OCI-M2 (cell line): ENCODE measurements at regions not wholly inside any gene's neighbourhood (a gene's known extent, or its start where the extent isn't known, plus 50 kb on each side); places are given as distances from the start of the nearest gene placed in this dataset.
"Not testable (repeated sequence)": the region's sequence is repeated elsewhere in the genome, so short reads cannot be mapped to it uniquely, and the experiment has no call there.

Experiments used
- DNase-seq: peaks from one replicate; lab custom pipeline; 2025; ENCODE audit not compliant: unreplicated experiment; lab: John Stamatoyannopoulos, UW

GRCh38 chr10:78231939-78232338, 198.3 kb downstream of the RPS24 start:
- DNase-seq, result no peak

DNA sequence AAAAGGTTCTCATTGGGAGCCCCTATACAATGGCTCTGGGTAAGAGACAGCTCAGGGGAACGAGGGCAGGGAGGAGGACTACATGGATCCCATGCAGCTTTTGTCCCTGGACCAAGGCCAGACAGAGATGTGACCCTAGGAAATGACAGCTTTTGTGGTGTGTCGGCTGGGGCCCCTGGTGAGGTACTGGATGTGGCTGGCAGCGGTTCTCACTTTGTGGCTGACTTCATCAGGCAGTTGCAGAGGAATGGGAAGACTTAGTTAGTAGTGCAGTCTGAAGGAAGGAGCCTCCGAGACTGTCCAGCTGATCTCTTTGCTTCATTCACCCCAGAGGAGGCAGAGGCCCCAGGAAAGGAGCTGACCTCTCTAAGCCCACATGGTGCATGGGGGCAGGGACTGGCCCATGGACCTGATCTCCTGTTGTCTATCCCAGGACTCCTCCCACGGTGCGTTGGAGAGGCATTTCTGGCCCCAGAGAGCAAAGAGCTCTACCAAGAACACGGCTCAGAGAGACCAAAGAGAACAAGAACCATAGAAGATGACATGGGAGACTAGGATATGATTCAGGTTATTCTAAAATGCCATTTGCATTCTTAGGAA, 202.9 kb downstream of the RPS24 start:
- DNase-seq, result no peak

- DNase-seq, result not testable (repeated sequence)
Measured at GRCh38 chr10:78237951-78238350, 204.3 kb downstream of the RPS24 start.

DNA sequence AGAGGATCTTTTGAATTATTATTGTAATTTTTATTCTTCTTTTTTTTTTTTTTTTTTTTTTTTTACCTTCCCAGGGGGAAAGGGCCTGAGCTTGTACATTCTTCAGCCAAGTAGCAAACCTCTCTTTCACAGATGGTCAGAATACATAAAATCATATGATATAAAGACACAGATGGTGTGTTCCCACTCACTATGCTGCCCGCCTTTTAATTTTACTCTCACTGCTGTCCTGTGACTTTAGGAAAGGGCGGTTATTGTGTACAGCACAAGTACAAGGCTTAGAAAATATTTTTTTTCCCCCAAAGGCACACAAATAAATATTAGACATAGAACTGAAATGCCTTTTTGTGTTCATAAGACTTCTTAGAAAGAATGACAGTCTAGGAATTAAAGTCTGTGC, 213.6 kb downstream of the RPS24 start:
- no peak for DNase-seq

- DNase-seq, result no peak
Measured at GRCh38 chr10:78247821-78248220, 214.2 kb downstream of the RPS24 start.

DNA sequence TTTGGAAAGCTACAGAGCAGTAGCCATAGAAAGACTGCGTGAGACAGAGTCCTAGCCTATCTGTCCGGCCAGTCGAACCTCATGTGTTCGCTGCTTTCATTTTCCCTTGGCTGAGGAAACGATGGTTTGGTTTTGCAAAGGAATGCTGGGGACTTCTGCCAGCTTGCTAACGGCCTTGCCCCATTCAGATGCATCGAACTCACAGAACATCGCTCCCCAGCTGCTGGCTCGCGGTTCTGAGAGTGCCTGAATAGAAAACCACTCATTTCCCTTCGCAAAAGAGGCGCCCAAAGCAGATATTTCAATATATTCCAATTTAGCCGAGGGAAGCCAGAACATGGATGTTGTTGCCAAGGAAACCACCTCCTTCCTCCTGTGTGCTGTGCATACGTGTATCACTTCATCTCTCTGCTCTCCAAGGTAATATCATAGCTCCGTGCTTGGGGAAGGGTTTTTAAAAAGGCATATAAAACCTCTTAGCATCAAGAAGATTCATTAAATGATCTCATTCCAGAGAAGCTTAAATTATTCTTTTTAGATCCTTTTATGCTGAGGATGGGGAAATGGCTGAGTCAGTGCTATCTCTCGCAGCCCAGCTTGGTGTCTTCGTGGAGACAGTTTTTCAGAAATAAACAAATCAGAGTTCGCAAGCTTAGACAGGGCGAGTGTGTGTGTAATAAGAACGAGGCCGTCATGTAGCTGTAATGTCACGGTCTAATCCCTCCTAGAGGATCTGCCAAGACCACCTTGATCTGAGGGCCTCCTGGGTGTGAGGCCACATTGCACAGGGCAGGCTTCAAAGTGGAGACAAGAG, 215.2 kb downstream of the RPS24 start:
- DNase-seq, result no peak

DNA sequence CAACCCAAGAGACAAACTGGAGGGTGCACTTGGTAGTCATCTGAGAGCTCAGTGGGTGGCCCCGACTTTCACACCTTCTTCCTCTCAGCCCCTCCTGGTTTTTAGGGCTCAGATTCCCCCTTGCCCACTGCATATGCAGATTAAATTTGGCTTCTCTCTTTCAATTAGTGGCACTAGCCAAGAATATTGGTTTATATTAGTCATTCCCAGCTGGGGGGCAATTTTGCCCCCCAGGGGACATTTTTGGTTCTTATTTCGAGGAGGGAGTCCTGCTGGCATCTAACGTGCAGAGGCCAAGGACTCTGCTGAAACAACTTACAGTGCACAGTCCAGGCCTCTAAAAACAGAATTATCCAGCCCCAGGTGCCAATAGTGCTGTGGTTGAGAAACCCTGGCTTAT, 216.0 kb downstream of the RPS24 start:
- DNase-seq, result no peak

DNA sequence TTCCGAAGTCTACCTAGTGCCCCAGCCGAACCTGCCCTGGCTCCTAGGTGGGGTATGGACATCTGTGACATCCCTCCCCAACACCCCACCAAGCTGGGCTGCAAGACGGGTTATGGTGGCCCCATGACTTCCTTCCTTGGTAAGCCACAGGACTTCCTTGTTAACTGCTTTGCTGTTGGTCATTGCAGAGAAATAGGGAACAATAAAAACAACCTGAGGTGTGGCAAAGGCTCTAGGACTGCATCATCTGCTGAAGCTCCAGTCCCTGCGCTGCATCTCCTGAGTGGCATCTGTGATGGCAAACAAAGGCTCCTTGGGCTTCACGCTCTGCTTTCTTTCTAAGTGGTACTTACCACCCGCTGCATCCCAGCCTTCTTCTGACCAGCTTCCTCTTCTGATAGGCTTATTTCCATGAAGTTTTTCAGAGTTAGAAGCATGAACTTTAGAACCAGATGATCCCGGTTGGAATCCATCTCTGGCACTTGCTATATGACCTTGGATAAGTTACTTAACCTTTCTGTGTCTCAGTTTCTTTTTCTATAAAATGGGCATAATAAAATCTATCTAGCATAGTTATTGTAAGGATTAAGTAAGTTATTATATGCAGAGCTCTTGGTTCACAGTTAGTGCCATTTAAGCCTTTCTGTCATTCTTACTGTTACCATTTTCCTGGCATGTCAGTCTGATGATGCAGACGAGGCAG, 216.8 kb downstream of the RPS24 start:
- no peak for DNase-seq

- no peak for DNase-seq
Measured at GRCh38 chr10:78251016-78251385, 217.3 kb downstream of the RPS24 start.

DNA sequence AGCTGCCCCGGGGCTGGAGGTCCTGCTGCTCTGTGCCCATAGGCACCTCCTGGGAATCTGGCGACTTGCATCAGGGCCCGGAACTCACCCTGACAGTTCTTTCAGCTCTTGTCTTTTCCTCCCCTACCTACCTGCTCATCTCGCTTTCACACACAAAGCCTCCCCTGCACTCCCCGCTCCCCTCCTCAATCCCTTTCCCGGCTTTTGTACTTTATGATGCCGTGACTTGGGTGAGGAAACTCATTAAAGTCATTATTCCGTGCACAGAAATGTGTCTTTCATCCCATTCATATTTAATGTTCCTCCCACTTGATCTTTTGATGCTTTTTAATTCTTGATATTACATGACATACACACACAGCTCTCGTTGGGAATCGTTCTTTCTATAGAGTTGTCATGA, 218.6 kb downstream of the RPS24 start:
- DNase-seq, result no peak

DNA sequence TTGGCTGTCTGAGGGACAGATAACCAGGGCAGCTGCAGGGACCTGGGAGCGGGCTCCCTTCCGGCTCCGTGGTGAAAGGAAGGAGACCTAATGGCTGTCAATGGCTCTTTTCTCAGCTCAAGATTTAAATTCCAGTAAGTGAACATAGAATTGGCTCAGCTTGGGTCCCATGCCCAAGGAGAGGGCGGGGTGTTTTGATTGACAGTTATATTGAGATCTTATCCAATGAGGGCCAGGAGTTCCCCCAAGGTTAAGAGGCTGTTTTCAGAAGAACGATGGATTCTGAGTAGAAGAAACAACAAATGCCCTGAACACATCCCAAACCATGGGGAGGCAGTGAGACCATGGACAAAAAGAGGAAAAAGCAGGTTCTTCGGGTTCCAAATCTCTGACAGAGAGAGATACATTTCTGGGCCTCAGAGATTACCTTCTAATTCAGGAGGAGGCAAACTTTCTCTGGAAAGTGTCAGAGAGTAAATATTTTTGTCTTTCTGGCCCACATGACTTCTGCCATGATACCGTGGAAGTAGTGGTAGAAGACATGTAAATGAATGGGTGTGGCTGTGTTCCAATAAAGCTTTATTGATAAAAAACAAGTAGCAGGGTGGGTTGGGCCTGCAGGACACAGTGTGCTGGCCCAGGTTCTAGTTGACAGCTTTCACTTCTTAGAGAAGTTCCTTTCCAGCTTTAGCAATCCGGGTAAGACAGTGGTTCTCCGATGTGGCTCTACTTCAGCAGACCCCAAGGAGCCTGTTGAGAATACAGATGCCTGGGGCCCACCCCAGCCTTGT, 219.6 kb downstream of the RPS24 start:
- DNase-seq, result no peak

DNA sequence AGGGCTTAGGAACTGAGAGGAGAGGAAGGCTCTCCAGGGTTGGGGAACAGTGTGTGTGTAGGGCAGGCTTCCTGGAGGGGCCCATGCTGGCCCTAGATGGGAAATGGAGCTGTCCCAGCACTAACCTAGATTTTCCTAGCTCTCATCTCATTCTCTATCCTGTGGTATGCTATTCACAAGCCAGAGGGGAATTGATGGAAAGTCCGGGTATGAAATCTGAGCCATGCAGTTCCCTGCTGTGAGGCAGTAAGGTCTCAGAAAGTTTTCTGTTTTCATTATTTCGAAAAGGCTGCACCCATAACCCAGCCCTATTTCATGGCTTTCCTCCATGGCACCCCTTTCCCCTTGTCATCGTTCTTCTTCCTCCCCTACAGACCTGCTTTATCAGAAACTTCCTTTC, 220.3 kb downstream of the RPS24 start:
- DNase-seq, result no peak

DNA sequence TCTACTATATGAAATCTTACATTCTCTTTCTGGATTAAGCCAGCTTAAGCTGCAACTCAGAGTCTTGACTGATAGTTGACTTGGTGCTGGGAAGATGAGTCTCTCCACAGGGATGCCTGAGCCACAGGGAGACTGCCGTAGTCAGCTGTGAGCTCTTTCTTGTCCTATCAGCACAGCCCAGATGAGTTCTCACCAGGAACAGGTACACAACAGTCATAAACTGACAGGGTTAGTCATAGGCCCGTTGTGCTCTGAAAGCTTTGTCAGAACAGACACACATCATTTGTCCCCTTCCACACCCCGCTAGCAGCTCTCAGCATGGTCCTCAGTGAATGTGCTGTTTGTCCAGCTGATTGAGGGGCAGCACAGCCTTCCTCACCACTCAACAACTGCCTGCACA, 221.6 kb downstream of the RPS24 start:
- DNase-seq, result no peak

GRCh38 chr10:78255796-78256638, 222.4 kb downstream of the RPS24 start:
- DNase-seq, result no peak

DNA sequence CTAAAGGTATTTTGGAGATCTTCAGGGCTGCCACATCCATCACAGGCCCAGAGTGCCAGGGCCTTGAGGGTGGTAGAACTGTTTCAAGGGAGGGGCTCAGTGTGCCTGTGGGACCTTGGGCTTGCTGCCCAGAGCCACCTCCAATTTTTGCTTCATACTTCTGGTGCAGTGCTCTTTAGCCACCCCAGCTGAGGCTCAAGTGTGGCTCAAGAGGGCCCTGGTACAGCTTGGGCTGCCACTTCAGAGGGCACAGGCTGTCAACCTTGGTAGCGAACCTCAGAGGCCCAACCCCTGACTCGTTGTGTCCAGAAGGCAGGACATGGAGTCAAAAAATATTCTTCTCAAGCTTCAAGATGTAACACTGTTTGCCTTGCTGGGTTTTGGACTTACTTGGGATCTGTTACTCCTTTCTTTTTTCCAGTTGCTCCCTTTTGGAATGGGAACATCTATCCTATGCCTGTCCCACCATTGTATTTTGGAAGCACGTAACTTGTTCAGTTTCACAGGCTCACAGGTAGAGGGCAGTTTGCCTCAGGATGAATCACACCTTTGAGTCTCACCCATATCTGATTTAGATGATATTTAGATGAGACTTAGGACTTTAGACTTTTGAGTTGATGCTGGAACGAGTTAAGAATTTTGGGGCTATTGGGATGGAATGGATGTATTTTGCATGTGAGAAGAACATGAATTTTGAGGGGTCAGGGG, 224.8 kb downstream of the RPS24 start:
- DNase-seq, result no peak

DNA sequence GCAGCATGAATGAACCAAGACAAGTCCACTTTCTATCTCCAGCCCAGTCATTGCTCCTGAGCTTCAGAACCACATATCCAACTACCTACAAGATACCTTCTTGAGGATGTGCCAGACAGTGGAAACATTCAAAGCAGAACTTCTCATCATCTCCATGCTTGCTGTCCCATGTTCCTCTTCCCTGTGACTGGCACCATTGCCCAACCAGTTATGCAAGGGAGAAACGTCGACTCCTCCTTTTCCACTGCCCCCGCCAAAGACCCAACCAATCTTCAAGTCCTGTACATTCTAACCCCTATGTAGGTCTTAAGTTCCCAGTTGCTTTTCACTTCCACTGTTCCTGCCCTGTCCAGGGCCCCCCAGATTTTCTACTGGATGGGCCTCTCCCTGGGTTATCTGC, 225.7 kb downstream of the RPS24 start:
- DNase-seq, result no peak

DNA sequence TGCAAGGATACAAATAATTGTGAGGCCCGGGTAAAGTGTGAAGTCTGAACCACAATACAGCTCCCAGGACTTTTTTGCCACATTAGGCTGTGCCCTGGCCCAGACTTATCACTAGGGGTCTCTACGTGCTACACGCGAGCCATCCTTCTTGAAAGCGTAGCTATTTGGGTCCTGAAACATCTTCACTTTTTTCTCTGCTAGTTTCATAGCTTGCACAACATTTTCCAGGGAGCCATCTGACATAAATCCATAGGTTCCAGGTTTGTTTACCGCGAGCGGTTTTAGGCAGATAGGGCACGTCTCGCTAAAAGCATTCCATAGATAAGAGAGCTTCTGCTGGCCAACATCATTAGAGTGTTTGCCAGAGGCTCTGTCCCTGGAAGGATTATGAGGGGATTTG, 226.5 kb downstream of the RPS24 start:
- DNase-seq, result no peak

DNA sequence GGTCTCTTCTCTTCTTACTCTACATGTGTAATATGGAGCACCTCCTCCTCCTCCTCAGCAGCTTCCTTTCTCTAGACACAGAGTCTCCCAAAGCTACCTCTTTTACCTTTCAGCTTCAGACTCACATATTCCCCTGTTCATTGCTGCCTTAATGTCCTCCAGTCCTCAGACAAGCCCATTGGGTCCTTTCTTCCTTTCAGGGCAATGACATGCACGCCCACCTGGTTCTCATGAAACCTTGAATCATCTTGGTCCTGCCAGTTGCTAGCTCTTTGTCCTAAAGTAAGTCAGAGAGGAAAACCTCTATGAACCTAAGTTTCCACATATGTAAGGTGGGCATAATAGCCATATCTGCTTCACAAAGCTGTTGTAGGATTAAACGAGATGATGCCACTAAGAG, 227.0 kb downstream of the RPS24 start:
- DNase-seq, result no peak

- DNase-seq, result no peak
Measured at GRCh38 chr10:78261291-78261690, 227.6 kb downstream of the RPS24 start.

DNA sequence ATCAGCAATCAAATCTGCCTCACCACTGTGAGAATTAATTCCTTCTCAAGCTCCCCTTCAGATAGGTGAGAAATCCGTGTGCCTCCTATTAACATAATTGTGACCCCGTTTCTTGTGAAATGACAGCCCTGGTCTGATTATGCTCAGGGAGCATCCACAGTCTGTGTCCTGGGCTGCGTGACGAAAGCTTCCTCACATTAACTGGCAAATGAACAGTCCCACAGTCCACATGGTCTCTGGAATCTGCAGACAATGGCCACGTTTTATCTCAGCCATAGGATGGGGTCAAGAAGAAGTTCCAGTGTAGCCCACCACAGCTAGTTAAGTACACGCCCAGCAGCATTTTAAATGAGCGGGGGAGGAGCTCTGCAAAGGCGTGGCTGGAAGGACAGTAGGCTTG, 229.2 kb downstream of the RPS24 start:
- no peak for DNase-seq
